IMR-90 (cell line): ENCODE measurements at regions not wholly inside any gene's neighbourhood (a gene's known extent, or its start where the extent isn't known, plus 50 kb on each side); places are given as distances from the start of the nearest gene placed in this dataset.

ENCODE experiments used
- ATAC-seq: fragments of 200-7000 bp; cut with Tn5 transposase; 2 replicates; pipeline ENCODE4 v1.9.1; 2020; ENCODE audit warnings: low read depth, mild to moderate bottlenecking, moderate library complexity
- BruUV-seq: library from RNA; stranded (reverse); fragments of 400-500 nt; replicated peaks from 2 replicates; lab custom pipeline; 2021; lab: Mats Ljungman, UMichigan
- CTCF ChIA-PET: fragments of 300-600 bp; formaldehyde crosslinking; extraction: SDS; loops from one replicate; lab custom pipeline; 2021; ENCODE audit warnings: antibody characterized with exemption; lab: Yijun Ruan, JAX
- POLR2A ChIA-PET: fragments of 300-600 bp; sonication (Branson Sonifier 250); formaldehyde crosslinking; loops from one replicate; lab custom pipeline; 2022; ENCODE audit warnings: antibody characterized with exemption; ENCODE audit not compliant: unreplicated experiment; lab: Charles Lee
- DNase-seq: peaks from one replicate; pipeline ENCODE4 v3.0.0; 2013
- H2AFZ ChIP-seq: replicated peaks from 2 replicates; pipeline ENCODE3; 2013; ENCODE audit warnings: low read length, mild to moderate bottlenecking; ENCODE audit not compliant: poor library complexity
- H2AK5ac ChIP-seq: 2 replicates; pipeline ENCODE4 v1.6.1; 2013; ENCODE audit warnings: low read depth, low read length, inconsistent platforms
- H2AK9ac ChIP-seq: replicated peaks from 2 replicates; pipeline ENCODE3; 2013; ENCODE audit warnings: mild to moderate bottlenecking, low read depth, low read length, moderate library complexity; ENCODE audit not compliant: poor library complexity
- H2BK120ac ChIP-seq: 2 replicates; pipeline ENCODE4 v1.6.1; 2013; ENCODE audit warnings: low read depth, low read length, inconsistent platforms
- H2BK15ac ChIP-seq: 3 replicates; pipeline ENCODE4 v1.6.1; 2013; ENCODE audit warnings: low read depth, low read length, inconsistent platforms
- H2BK20ac ChIP-seq: 2 replicates; pipeline ENCODE4 v1.6.1; 2013; ENCODE audit warnings: low read depth, mild to moderate bottlenecking, inconsistent platforms, low read length, moderate library complexity
- H2BK5ac ChIP-seq: 2 replicates; pipeline ENCODE4 v1.6.1; 2013; ENCODE audit warnings: mild to moderate bottlenecking, low read depth, low read length, inconsistent platforms; ENCODE audit not compliant: poor library complexity, severe bottlenecking
- H3K14ac ChIP-seq: replicated peaks from 2 replicates; pipeline ENCODE4 v1.6.1; 2013; ENCODE audit warnings: low read depth, low read length, inconsistent platforms
- H3K18ac ChIP-seq: 2 replicates; pipeline ENCODE4 v1.6.1; 2013; ENCODE audit warnings: low read depth, low read length, control low read depth
- H3K23ac ChIP-seq: 2 replicates; pipeline ENCODE4 v1.6.1; 2013; ENCODE audit warnings: low read depth, low read length, inconsistent platforms
- H3K27ac ChIP-seq: 2 replicates; pipeline ENCODE4 v1.5.1; 2013; ENCODE audit warnings: mild to moderate bottlenecking, control low read depth, low read length; ENCODE audit not compliant: insufficient read depth
- H3K27me3 ChIP-seq: 2 replicates; pipeline ENCODE4 v1.6.1; 2013; ENCODE audit warnings: low read length; ENCODE audit not compliant: control insufficient read depth, insufficient read depth
- H3K36me3 ChIP-seq: 2 replicates; pipeline ENCODE4 v1.6.1; 2013; ENCODE audit warnings: low read length, mixed read lengths; ENCODE audit not compliant: control insufficient read depth, insufficient read depth
- H3K4ac ChIP-seq: 2 replicates; pipeline ENCODE4 v1.6.1; 2013; ENCODE audit warnings: low read depth, low read length, inconsistent platforms
- H3K4me1 ChIP-seq: 2 replicates; pipeline ENCODE4 v1.6.1; 2013; ENCODE audit warnings: low read length, mixed read lengths; ENCODE audit not compliant: control insufficient read depth, insufficient read depth
- H3K4me2 ChIP-seq: 2 replicates; pipeline ENCODE4 v1.6.1; 2013; ENCODE audit warnings: low read depth, mild to moderate bottlenecking, control low read depth, low read length, moderate library complexity
- H3K4me3 ChIP-seq: 2 replicates; pipeline ENCODE4 v1.5.1; 2013; ENCODE audit warnings: low read depth, mild to moderate bottlenecking, control low read depth, low read length, moderate library complexity; ENCODE audit not compliant: insufficient read depth
- H3K56ac ChIP-seq: 2 replicates; pipeline ENCODE4 v1.6.1; 2013; ENCODE audit warnings: low read length, inconsistent platforms; ENCODE audit not compliant: insufficient read depth; ENCODE audit errors: extremely low read depth
- H3K79me1 ChIP-seq, 2 experiments: 2 replicates each; pipeline ENCODE4 v1.6.1; 2013; ENCODE audit warnings: low read length in 2 of 2, inconsistent platforms in 1 of 2, low read depth in 1 of 2
- H3K9ac ChIP-seq: 2 replicates; pipeline ENCODE4 v1.6.1; 2013; ENCODE audit warnings: low read depth, low read length, control low read depth
- H3K9me1 ChIP-seq: 2 replicates; pipeline ENCODE4 v1.6.1; 2013; ENCODE audit warnings: low read length, inconsistent platforms; ENCODE audit not compliant: insufficient read depth
- H3K9me3 ChIP-seq: 2 replicates; pipeline ENCODE4 v1.6.1; 2013; ENCODE audit warnings: low read length; ENCODE audit not compliant: control insufficient read depth, insufficient read depth
- H4K20me1 ChIP-seq: 2 replicates; pipeline ENCODE4 v1.6.1; 2013; ENCODE audit warnings: low read length, inconsistent platforms; ENCODE audit not compliant: insufficient read depth
- H4K5ac ChIP-seq: 2 replicates; pipeline ENCODE4 v1.6.1; 2013; ENCODE audit warnings: mild to moderate bottlenecking, low read depth, low read length, control low read depth
- H4K8ac ChIP-seq, 2 experiments: 2 replicates each; pipeline ENCODE4 v1.6.1; 2013; ENCODE audit warnings: low read depth in 2 of 2, low read length in 2 of 2, control low read depth in 1 of 2, inconsistent platforms in 1 of 2
- H4K91ac ChIP-seq: 2 replicates; pipeline ENCODE4 v1.6.1; 2013; ENCODE audit warnings: low read depth, low read length, inconsistent platforms; ENCODE audit not compliant: insufficient read depth
- FOS ChIP-seq: fragments of 150-350 bp; IDR thresholded peaks from 2 replicates; pipeline ENCODE4 v1.6.1; 2016; ENCODE audit warnings: low read depth, low read length
- RCOR1 ChIP-seq: IDR thresholded peaks from 2 replicates; pipeline ENCODE4 v1.6.1; 2012; ENCODE audit warnings: mild to moderate bottlenecking, low read length, improper control_type of control experiment; ENCODE audit not compliant: insufficient replicate concordance
- WGBS, 2 experiments: methylation state at CpG; one replicate each; pipeline versions ENCODE4 v1.1.5 to v1.1.7; 2013; ENCODE audit warnings: missing lambda C conversion rate in 2 of 2; ENCODE audit not compliant: insufficient read length in 1 of 2; ENCODE audit errors: extremely low coverage in 2 of 2; 5-methylcytosine and 5-hydroxymethylcytosine counted together
- dilution Hi-C: fragments of 300-500 bp; cut with HindIII; formaldehyde crosslinking; loops from one replicate; pipeline ENCODE4 v1.14.3; 2018; ENCODE audit warnings: low sequenced_read_pairs; ENCODE audit not compliant: unreplicated experiment
- in situ Hi-C: fragments of 300-500 bp; cut with MboI; formaldehyde crosslinking; loops from 3 replicates; pipeline ENCODE4 v1.14.3; 2019; ENCODE audit warnings: low sequenced_read_pairs, inconsistent platforms, mixed read lengths
- intact Hi-C: fragments of 100-400 bp; cut with micrococcal nuclease; formaldehyde crosslinking; loops from 2 replicates; pipeline ENCODE4 v1.10.0; 2022
- TF ChIP-seq, protein P1 (sequence below): fragments of 150-350 bp; IDR thresholded peaks from 2 replicates; pipeline ENCODE4 v1.6.1; 2017; ENCODE audit warnings: mild to moderate bottlenecking, antibody characterized with exemption, low read length, low read depth

DNA sequence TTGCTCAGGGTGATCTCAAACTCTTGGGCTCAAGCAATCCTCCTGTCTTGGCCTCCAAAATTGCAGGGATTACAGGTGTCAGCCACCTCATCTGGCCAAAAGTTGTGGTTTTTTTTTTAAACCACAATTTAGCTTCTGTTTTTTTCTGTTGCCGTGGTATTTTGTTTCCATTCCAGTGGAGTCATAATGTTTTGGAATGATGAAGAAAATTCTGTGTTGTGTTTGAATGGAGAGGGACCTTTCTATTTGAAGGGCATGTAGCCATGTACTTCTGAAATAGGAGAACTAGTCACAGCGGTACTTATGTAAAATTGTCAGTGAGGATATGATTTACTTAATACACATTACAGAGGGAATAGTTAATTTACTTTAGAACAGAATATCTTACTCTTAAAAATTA is 201.3 kb downstream of the ARL4A start:
- no peak overlapping the region for H2BK120ac ChIP-seq
- H3K56ac ChIP-seq, result no peak overlapping the region
- H3K4ac ChIP-seq, result no peak overlapping the region
- no peak overlapping the region for H3K14ac ChIP-seq
- peaks cover 6% of the 10 kb centered on the region; the same call in 1 of the 2 replicates for H3K4me1 ChIP-seq
- H3K4me3 ChIP-seq, result no peak overlapping the region
- no peaks in the 10 kb centered on the region for H3K79me1 ChIP-seq
- H2AFZ ChIP-seq, result no peak overlapping the region
- no peak overlapping the region for H2AK5ac ChIP-seq
- no peaks in the 10 kb centered on the region for H3K27me3 ChIP-seq
- H3K18ac ChIP-seq, result no peak overlapping the region
- H2AK9ac ChIP-seq, result no peak overlapping the region
- no peak overlapping the region for H2BK15ac ChIP-seq
- no peaks in the 10 kb centered on the region for H3K9me3 ChIP-seq
- ChIA-PET CTCF (interaction anchor here (0.7 kb wide), 1 partner anchor 10 kb away, joined by 3 read pairs; no protein-coding TSS in a partner anchor), POLR2A (interaction anchor here (0.6 kb wide), 1 partner anchor 293 kb away, joined by 16 read pairs; no protein-coding TSS in a partner anchor)
- intact Hi-C loops (loop anchor here (5.0 to 10.0 kb wide), 2 partner anchors 201 to 226 kb away; partner anchors contain the start of gene ARL4A), dilution Hi-C loops (no loop called here), in situ Hi-C loops (no loop called here)
- H3K4me2 ChIP-seq, result no peak overlapping the region
- no peak overlapping the region for H4K8ac ChIP-seq
- H2BK20ac ChIP-seq, result no peak overlapping the region; the same call in 1 of the 2 replicates
- TF ChIP-seq, protein P1, sequence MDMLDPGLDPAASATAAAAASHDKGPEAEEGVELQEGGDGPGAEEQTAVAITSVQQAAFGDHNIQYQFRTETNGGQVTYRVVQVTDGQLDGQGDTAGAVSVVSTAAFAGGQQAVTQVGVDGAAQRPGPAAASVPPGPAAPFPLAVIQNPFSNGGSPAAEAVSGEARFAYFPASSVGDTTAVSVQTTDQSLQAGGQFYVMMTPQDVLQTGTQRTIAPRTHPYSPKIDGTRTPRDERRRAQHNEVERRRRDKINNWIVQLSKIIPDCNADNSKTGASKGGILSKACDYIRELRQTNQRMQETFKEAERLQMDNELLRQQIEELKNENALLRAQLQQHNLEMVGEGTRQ, result no peak
- TF ChIP-seq RCOR1 (no peak), FOS (no peak)
- H3K23ac ChIP-seq, result no peak overlapping the region
- peak overlapping the region; percentile 74 for H2BK5ac ChIP-seq
- no peak overlapping the region for H3K27ac ChIP-seq
- H3K9me1 ChIP-seq, result no peaks in the 10 kb centered on the region
- WGBS, 2 experiments, result no CpG with 5 or more reads among the region's 2 CpGs
- DNase-seq (peak; percentile 66), ATAC-seq (peak; percentile 19; the same call in 1 of the 2 replicates)
- H3K9ac ChIP-seq, result no peak overlapping the region
- no peaks in the 10 kb centered on the region for H4K20me1 ChIP-seq
- no TSS peak for BruUV-seq
- H4K5ac ChIP-seq, result no peak overlapping the region
- no peaks in the 10 kb centered on the region for H3K36me3 ChIP-seq
- H4K91ac ChIP-seq, result no peak overlapping the region
